ENCODE measurements at regions not wholly inside any gene's neighbourhood (a gene's known extent, or its start where the extent isn't known, plus 50 kb on each side); places are given as distances from the start of the nearest gene placed in this dataset.

DNA sequence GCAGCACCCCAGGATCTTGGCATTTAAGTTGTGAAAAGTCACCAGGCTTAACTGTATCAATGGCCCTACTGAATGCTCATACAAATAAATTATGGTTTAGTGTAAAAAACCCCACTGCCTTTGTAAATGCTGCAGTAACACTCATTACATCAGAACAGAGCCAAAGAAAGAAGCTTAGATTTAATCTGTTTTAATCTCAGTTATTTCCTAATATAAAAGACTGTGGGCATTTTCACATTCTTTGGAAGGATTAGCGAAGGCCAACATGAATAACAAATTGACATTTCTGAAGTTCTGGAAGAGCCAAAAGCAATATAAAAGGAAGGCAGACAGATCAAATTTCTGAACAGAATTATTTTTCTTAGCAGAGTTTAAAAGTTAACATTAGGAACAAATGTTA lies 140.0 kb upstream of the HCCS start:
- Histone ChIP-seq H2BK5ac (ENCODE audit: low read depth, low read length, poor library complexity, severe bottlenecking) (no peak overlapping the region), H3K4me2 (ENCODE audit: low read length, poor library complexity, severe bottlenecking) (no peak overlapping the region), H2AK5ac (ENCODE audit: low read length, severe bottlenecking) (no peak overlapping the region), H2BK12ac (ENCODE audit: low read length in 2 of 2) (no peak overlapping the region), H3K27me3 (ENCODE audit: control insufficient read depth in 1 of 2, insufficient read depth in 1 of 2, low read length in 2 of 2) (no peaks in the 10 kb centered on the region), H2BK15ac (ENCODE audit: low read depth, poor library complexity, severe bottlenecking) (no peak overlapping the region), H3K9me3 (ENCODE audit: control insufficient read depth, low read length) (no peaks in the 10 kb centered on the region), H2AFZ (ENCODE audit: low read depth, low read length) (no peak overlapping the region), H3K9ac (ENCODE audit: low read length) (no peak overlapping the region), H3K4ac (ENCODE audit: low read depth in 1 of 2, low read length in 2 of 2) (no peak overlapping the region), H3K27ac (ENCODE audit: low read length, poor library complexity, severe bottlenecking) (no peak overlapping the region), H3K4me3 (ENCODE audit: insufficient read depth in 1 of 2, low read depth in 1 of 2, low read length in 2 of 2) (no peak overlapping the region), H3K18ac (ENCODE audit: low read depth in 1 of 2, low read length in 2 of 2) (no peak overlapping the region), H2BK120ac (ENCODE audit: low read depth, low read length) (no peak overlapping the region), H4K91ac (ENCODE audit: low read length) (no peak overlapping the region), H4K8ac (ENCODE audit: low read length) (no peak overlapping the region), H3K36me3 (ENCODE audit: control insufficient read depth in 1 of 2, insufficient read depth in 2 of 2, low read depth in 1 of 2, low read length in 2 of 2) (no peaks in the 10 kb centered on the region), H3K79me1 (replicated peaks; ENCODE audit: low read length, poor library complexity, severe bottlenecking) (no peaks in the 10 kb centered on the region), H3K4me1 (ENCODE audit: control insufficient read depth, insufficient read depth, low read depth, low read length) (no peaks in the 10 kb centered on the region), H3K14ac (ENCODE audit: low read length in 2 of 2) (no peak overlapping the region), H3K23ac (ENCODE audit: low read length in 2 of 2) (no peak overlapping the region)
- no peak for DNase-seq
- no CpG with 5 or more reads among the region's 1 CpG for WGBS

DNA sequence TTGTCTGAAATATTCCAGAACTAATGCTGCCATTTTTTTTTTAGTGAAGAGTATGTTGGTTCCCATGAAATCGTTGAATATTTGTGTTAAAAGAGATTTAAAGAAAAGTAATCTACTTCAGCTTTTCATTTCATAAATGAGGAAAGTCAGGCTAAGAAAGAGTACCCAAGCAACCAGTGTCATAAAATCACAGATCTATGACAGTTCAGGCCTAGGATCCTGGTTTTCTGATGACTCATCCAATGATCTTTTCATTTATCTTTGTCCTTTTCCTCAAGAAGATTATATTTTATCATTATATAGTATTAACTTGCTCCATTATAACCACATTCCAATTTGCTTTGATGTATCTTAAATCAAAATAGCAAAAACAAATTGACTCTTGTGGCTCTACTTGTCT lies 139.4 kb upstream of the HCCS start:
- Histone ChIP-seq H4K8ac (ENCODE audit: low read length) (no peak overlapping the region), H3K9me3 (ENCODE audit: control insufficient read depth, low read length) (no peaks in the 10 kb centered on the region), H3K4ac (ENCODE audit: low read depth in 1 of 2, low read length in 2 of 2) (no peak overlapping the region), H4K91ac (ENCODE audit: low read length) (no peak overlapping the region), H3K9ac (ENCODE audit: low read length) (no peak overlapping the region), H3K36me3 (ENCODE audit: control insufficient read depth in 1 of 2, insufficient read depth in 2 of 2, low read depth in 1 of 2, low read length in 2 of 2) (no peaks in the 10 kb centered on the region), H2BK120ac (ENCODE audit: low read depth, low read length) (no peak overlapping the region), H3K27ac (ENCODE audit: low read length, poor library complexity, severe bottlenecking) (no peak overlapping the region), H3K4me3 (ENCODE audit: insufficient read depth in 1 of 2, low read depth in 1 of 2, low read length in 2 of 2) (no peak overlapping the region), H2BK15ac (ENCODE audit: low read depth, poor library complexity, severe bottlenecking) (no peak overlapping the region), H3K18ac (ENCODE audit: low read depth in 1 of 2, low read length in 2 of 2) (no peak overlapping the region), H3K4me2 (ENCODE audit: low read length, poor library complexity, severe bottlenecking) (no peak overlapping the region), H3K23ac (ENCODE audit: low read length in 2 of 2) (no peak overlapping the region), H2AFZ (ENCODE audit: low read depth, low read length) (no peak overlapping the region), H3K14ac (ENCODE audit: low read length in 2 of 2) (no peak overlapping the region), H2BK5ac (ENCODE audit: low read depth, low read length, poor library complexity, severe bottlenecking) (no peak overlapping the region), H2AK5ac (ENCODE audit: low read length, severe bottlenecking) (no peak overlapping the region), H3K27me3 (ENCODE audit: control insufficient read depth in 1 of 2, insufficient read depth in 1 of 2, low read length in 2 of 2) (no peaks in the 10 kb centered on the region), H3K79me1 (replicated peaks; ENCODE audit: low read length, poor library complexity, severe bottlenecking) (no peaks in the 10 kb centered on the region), H2BK12ac (ENCODE audit: low read length in 2 of 2) (no peak overlapping the region), H3K4me1 (ENCODE audit: control insufficient read depth, insufficient read depth, low read depth, low read length) (no peaks in the 10 kb centered on the region)
- WGBS: no CpG with 5 or more reads among the region's 1 CpG
- DNase-seq: no peak

GRCh38 chrX:10972706-10973105 lies 138.4 kb upstream of the HCCS start:
- Histone ChIP-seq H3K18ac (ENCODE audit: low read depth in 1 of 2, low read length in 2 of 2) (no peak overlapping the region), H3K36me3 (ENCODE audit: control insufficient read depth in 1 of 2, insufficient read depth in 2 of 2, low read depth in 1 of 2, low read length in 2 of 2) (no peaks in the 10 kb centered on the region), H4K91ac (ENCODE audit: low read length) (no peak overlapping the region), H2BK12ac (ENCODE audit: low read length in 2 of 2) (no peak overlapping the region), H2BK15ac (ENCODE audit: low read depth, poor library complexity, severe bottlenecking) (no peak overlapping the region), H4K8ac (ENCODE audit: low read length) (no peak overlapping the region), H3K4ac (ENCODE audit: low read depth in 1 of 2, low read length in 2 of 2) (no peak overlapping the region), H3K27me3 (ENCODE audit: control insufficient read depth in 1 of 2, insufficient read depth in 1 of 2, low read length in 2 of 2) (no peaks in the 10 kb centered on the region), H2BK120ac (ENCODE audit: low read depth, low read length) (no peak overlapping the region), H3K79me1 (replicated peaks; ENCODE audit: low read length, poor library complexity, severe bottlenecking) (no peaks in the 10 kb centered on the region), H3K23ac (ENCODE audit: low read length in 2 of 2) (no peak overlapping the region), H3K4me3 (ENCODE audit: insufficient read depth in 1 of 2, low read depth in 1 of 2, low read length in 2 of 2) (no peak overlapping the region), H2BK5ac (ENCODE audit: low read depth, low read length, poor library complexity, severe bottlenecking) (no peak overlapping the region), H2AK5ac (ENCODE audit: low read length, severe bottlenecking) (no peak overlapping the region), H3K9me3 (ENCODE audit: control insufficient read depth, low read length) (no peaks in the 10 kb centered on the region), H3K27ac (ENCODE audit: low read length, poor library complexity, severe bottlenecking) (no peak overlapping the region), H2AFZ (ENCODE audit: low read depth, low read length) (no peak overlapping the region), H3K14ac (ENCODE audit: low read length in 2 of 2) (no peak overlapping the region), H3K4me1 (ENCODE audit: control insufficient read depth, insufficient read depth, low read depth, low read length) (no peaks in the 10 kb centered on the region), H3K9ac (ENCODE audit: low read length) (no peak overlapping the region), H3K4me2 (ENCODE audit: low read length, poor library complexity, severe bottlenecking) (no peak overlapping the region)
- DNase-seq: no peak
- WGBS: no CpG with 5 or more reads among the region's 2 CpGs

GRCh38 chrX:10974920-10975319 lies 136.2 kb upstream of the HCCS start:
- H4K91ac ChIP-seq (ENCODE audit: low read length): no peak overlapping the region
- H2BK120ac ChIP-seq (ENCODE audit: low read depth, low read length): no peak overlapping the region
- no peak overlapping the region for H3K18ac ChIP-seq (ENCODE audit: low read depth in 1 of 2, low read length in 2 of 2)
- DNase-seq: no peak
- H3K4me3 ChIP-seq (ENCODE audit: insufficient read depth in 1 of 2, low read depth in 1 of 2, low read length in 2 of 2): no peak overlapping the region
- H3K27ac ChIP-seq (ENCODE audit: low read length, poor library complexity, severe bottlenecking): no peak overlapping the region
- H3K23ac ChIP-seq (ENCODE audit: low read length in 2 of 2): no peak overlapping the region
- no peaks in the 10 kb centered on the region for H3K79me1 ChIP-seq (replicated peaks; ENCODE audit: low read length, poor library complexity, severe bottlenecking)
- H3K36me3 ChIP-seq (ENCODE audit: control insufficient read depth in 1 of 2, insufficient read depth in 2 of 2, low read depth in 1 of 2, low read length in 2 of 2): no peaks in the 10 kb centered on the region
- no peak overlapping the region for H3K14ac ChIP-seq (ENCODE audit: low read length in 2 of 2)
- no peaks in the 10 kb centered on the region for H3K4me1 ChIP-seq (ENCODE audit: control insufficient read depth, insufficient read depth, low read depth, low read length)
- no peaks in the 10 kb centered on the region for H3K27me3 ChIP-seq (ENCODE audit: control insufficient read depth in 1 of 2, insufficient read depth in 1 of 2, low read length in 2 of 2)
- H3K4me2 ChIP-seq (ENCODE audit: low read length, poor library complexity, severe bottlenecking): no peak overlapping the region
- no peak overlapping the region for H4K8ac ChIP-seq (ENCODE audit: low read length)
- no peak overlapping the region for H3K4ac ChIP-seq (ENCODE audit: low read depth in 1 of 2, low read length in 2 of 2)
- 83% methylated on average over 1 of the region's 1 CpG for WGBS
- no peak overlapping the region for H2AFZ ChIP-seq (ENCODE audit: low read depth, low read length)
- no peak overlapping the region for H2BK5ac ChIP-seq (ENCODE audit: low read depth, low read length, poor library complexity, severe bottlenecking)
- H2BK12ac ChIP-seq (ENCODE audit: low read length in 2 of 2): no peak overlapping the region
- no peak overlapping the region for H2AK5ac ChIP-seq (ENCODE audit: low read length, severe bottlenecking)
- H2BK15ac ChIP-seq (ENCODE audit: low read depth, poor library complexity, severe bottlenecking): no peak overlapping the region
- no peaks in the 10 kb centered on the region for H3K9me3 ChIP-seq (ENCODE audit: control insufficient read depth, low read length)
- H3K9ac ChIP-seq (ENCODE audit: low read length): no peak overlapping the region
